GM19372 (cell line): ENCODE measurements at regions not wholly inside any gene's neighbourhood (a gene's known extent, or its start where the extent isn't known, plus 50 kb on each side); places are given as distances from the start of the nearest gene placed in this dataset.

Experiments
- ATAC-seq: cut with Tn5 transposase; IDR thresholded peaks from one replicate; pipeline ENCODE4 v1.9.1; 2021; ENCODE audit warnings: mild to moderate bottlenecking, low read depth, moderate library complexity; ENCODE audit not compliant: unreplicated experiment

- ATAC-seq: no peak
Measured at GRCh38 chr17:79361873-79362771, 248.7 kb downstream of the RBFOX3 start.

DNA sequence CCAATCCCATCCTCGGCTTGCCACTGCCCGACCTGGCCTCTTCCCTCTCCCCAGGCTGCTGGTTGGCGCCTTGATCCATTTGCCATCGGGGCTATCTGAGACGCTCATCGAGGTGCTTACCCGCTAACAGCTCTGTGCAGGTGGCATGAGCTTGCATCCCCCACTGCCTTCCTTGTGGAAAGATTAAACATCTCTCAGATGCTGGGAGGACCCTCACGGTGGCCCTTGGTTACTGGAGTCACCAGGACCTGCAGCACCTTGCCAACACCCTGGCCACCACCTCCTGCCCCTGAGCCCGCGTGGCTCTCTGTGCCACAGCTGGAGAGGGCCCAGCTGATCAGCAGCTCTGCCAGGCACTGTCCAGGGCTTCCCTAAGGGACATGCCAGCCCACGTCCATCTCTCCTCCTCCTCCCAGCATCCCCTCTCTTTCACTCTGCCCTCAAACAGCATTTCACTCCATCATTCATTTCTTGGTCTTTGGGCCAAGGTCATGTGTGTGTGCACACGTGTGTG lies 249.6 kb downstream of the RBFOX3 start:
- no peak for ATAC-seq

- no peak for ATAC-seq
Measured at GRCh38 chr17:79360196-79360595, 250.7 kb downstream of the RBFOX3 start.

DNA sequence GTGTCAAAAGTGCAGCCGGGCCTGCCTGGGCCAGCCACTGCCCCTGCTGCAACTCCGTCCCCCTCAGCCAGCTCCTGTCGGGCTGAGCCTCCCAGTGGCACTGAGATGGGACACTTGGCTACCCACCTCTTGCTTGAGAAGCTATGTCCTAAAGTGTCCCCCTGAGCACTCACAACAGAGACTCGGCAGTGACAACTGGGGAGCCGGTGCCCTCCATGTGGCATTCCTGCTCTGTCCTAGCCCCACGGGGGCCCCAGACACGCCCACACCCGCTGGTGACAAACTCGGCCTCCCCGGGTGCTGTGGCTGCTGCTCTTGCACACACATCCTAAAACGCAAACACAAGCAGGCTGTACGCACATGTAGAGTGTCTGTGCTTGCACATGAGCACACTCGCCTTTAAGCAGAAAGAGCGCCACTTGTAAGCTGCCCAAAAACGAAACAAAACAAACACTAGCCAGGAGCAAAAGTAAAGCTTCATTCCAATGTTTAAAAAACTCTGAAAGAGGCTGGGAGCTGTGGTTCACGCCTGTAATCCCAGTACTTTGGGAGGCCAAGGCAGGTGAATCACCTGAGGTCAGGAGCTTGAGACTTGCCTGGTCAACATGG lies 253.9 kb downstream of the RBFOX3 start:
- no peak for ATAC-seq

- ATAC-seq: no peak
Measured at GRCh38 chr17:79355165-79355564, 255.7 kb downstream of the RBFOX3 start.

GRCh38 chr17:79354173-79354820 lies 256.6 kb downstream of the RBFOX3 start:
- no peak for ATAC-seq

DNA sequence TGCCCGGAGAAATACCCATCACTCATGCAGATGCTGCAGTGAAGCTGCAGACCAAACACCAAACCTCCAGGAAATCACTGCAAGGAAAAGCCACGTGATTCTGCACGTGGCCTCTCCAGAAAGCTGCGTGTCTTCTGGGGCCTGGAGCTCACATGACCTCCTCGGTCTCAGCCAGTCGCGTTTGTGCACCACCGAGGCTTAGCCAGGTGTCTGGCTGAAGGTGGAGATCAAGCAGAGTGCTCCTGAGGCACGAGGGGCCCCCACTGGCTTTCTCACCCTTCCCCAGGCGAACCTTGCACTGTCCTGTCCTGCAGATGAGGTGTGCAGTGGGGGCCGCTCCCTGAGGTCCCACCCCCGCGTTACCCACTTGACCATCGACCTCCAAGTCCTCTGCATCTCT lies 257.3 kb downstream of the RBFOX3 start:
- ATAC-seq: no peak

DNA sequence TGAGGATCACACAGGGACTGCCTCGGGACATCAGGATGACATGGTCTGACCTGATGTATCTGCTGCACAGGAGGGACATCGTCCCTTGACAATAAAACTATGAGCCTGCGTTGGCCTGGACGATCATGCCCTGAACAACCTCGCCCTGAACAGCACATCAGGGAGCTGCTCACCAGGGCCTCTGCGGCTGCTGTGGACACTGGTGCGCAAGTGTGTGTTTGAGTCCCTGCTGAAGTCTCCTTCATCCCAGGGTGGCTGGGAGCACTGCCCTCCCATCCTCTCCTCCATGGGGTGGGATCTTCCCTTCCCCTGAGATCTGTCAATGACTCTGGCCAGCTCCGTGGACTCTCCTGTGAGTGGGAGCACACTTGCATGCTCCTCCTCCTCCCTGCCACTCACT lies 257.8 kb downstream of the RBFOX3 start:
- ATAC-seq: no peak

- no peak for ATAC-seq
Measured at GRCh38 chr17:79350533-79350932, 260.3 kb downstream of the RBFOX3 start.

DNA sequence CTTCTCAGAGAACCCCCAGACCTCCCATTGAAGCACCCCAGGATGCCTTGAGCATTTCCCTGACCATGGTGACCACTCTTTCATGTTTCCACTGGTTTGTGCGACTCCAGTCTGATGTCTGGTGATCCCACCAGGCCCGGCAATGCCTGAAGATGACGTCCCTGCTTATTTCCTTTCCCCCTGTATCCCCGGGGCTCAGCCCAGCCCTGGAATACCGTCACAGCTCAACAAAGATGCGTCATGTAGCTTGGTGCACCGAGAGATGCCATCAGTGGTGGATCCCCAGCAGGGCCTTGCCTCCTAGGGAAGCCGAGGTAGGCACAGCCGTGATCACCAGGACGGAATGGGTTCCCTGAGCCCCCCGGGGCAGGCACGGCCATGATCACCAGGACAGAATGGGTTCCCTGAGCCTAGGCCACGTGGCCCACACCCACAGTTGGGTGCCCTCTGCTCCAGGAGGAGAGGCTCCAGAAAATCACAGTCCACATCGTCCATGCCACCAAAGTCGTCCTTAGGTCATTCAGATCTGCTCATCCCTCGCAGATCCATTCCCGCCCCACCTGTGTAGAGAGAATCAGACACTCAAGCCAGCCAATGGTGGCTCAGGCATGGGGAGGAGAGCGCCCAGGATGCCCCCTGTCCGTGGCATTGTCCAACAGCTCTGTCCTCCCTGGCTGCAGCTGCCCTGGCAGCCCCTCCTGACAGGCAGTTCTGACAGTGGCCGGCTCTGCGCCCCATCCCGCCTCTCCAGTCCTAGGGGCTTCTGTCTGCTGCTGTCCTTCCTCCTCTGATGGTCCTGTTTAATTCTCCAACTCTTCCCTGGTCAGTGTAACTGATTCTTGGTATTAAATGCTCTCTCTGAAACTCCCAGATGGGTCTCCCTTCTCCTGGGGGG lies 261.1 kb downstream of the RBFOX3 start:
- ATAC-seq: no peak

DNA sequence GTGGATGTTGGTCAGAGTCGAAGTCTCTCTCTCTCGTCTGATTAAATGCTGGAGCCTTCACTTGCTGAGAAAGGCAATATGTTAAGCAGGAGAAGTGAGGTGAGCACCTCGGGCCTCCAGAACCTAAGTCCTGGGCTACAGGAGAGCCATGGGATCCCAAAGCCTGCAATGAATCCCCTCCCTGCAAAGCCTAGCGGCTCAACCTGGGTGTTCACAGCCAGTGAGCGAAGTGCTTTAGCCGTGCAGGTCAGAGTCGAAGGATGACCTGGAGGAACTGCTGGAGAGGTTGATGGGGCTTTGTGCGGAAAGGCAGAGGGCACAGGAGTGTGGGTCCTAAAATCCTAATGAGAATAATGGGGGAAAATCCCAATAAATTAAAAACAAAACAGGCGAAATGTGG lies 267.8 kb downstream of the ENGASE start:
- no peak for ATAC-seq

- no peak for ATAC-seq
Measured at GRCh38 chr17:79341816-79342215, 267.2 kb downstream of the ENGASE start.

DNA sequence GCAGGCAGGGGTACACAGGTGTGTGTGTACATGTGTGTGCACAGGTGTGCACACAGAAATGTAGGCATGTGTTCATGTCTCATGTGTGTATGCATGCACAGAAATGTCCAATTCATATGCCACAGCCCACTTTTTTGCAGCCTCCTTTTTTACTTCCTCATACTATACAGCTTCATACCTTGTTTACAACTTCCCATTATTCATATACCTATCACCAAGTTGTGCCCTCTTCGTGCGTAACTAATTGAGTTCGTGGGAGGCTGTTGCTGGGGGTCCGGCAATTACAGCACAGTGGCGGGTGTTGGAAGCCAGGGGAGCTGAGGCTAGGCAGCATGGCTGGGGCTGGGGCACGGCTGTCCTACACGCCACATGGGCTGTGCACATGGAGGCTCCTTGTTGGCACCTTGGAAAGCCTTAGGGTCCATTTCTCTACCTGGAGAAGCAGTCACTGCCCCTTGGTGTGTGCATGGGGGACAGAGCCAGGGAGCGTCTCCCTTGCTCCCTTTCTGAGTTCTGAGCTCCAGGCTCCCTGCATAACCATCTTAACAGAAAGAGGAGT lies 266.7 kb downstream of the ENGASE start:
- no peak for ATAC-seq

DNA sequence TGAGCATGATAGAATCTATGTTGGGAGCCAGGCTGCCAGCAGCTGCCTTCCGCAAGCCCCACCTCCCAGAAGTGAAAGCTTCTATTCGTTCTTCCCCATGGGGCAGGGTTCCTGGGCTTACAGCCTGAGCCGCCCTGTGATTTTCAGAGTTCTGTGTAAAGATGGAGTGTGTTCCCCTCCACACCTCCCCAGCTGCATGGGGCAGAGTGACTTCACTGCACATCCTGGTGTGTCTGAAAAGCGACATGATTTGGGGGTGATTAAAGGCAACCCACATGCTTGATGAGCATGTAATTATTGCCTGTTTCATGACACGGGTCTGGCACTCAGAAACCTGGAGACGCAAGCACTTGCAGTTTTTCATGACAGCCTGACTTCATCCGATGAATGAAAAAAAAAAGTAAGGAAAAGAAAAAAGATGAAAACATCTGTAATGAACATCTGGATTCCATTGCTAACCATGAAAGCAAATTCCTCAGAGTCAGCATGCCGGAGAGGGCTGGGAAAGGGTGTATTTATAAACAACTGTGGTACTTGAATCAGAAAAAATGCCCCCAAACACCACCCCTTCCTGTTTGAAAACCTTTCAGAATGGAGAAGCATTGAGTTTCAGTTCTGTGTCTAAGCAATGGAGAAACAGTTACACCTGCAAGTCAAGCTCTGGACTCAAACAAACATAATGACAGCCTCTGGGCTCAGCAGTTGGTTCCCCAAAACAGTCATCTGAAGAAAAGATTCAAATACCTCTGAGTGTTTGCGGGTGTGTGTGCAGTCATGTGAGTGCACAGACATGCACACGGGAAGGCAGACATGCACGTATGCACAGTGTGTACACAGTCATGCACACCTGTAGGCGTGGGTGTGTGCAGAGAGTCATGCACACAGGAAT lies 266.0 kb downstream of the ENGASE start:
- peak; percentile 59 for ATAC-seq

GRCh38 chr17:79339321-79339720 lies 264.7 kb downstream of the ENGASE start:
- no peak for ATAC-seq

GRCh38 chr17:79338604-79339003 lies 264.0 kb downstream of the ENGASE start:
- ATAC-seq: no peak

DNA sequence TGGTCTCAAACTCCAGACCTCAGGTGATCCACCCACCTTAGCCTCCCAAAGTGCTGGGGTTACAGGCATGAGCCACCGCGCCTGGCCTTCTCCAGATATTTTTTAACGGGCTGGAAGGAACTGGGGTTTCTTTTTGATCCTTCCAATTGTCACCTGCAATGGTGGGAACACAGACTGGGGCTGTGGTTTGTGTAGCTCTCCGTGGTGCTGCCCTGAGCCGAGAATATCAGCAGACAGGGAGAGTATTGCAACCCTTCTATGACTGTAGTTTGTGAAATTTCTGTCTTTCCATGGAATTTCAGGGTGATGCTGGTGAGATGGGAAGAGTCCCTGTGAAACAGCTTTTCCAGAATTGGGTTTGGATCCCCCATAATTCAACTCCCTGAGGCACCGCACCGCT lies 263.5 kb downstream of the ENGASE start:
- no peak for ATAC-seq

DNA sequence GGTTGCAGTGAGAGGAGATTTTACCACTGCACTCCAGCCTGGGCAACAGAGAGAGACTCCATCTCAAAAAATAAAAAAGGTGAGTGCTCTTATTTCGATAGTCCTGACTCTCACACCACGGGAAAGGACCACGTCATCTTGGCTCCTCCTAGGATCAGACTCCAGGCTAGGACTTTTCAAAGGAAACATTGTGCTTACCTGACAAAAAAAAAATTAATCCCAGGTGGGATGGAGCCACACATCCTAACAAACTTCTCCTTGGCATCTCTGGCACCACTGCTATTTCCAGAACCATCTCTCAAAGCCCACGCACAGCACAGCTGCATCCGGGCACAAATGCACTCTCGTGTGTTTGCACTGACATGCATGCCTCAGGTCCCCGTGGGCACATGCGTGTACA lies 262.4 kb downstream of the ENGASE start:
- no peak for ATAC-seq

- no peak for ATAC-seq
Measured at GRCh38 chr17:79335456-79335855, 260.8 kb downstream of the ENGASE start.
